ENCODE measurements at regions not wholly inside any gene's neighbourhood (a gene's known extent, or its start where the extent isn't known, plus 50 kb on each side); places are given as distances from the start of the nearest gene placed in this dataset.
"Not testable (repeated sequence)": the region's sequence is repeated elsewhere in the genome, so short reads cannot be mapped to it uniquely, and the experiment has no call there.

DNA sequence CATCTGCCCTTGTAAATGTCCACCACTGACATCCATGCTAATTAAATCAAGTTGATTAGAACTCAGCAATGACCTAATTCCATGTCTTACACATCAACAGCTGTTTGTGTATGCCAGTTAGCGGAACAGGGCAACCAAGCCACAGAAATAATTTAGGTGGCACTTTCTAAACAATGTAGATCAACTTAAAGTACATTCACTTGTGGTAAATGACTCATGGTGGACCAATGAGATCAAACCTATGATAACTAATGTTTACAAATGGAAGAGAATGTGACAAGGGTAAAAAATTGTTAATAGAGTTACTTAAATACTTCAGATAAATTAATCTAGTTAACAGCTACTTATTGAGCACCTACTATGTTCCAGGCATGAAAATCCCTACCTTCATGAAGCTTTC, 63.1 kb upstream of the ICA1 start:
- H3K4me3 ChIP-seq = no peak overlapping the region
- no peak overlapping the region for H3K27ac ChIP-seq
- no peaks in the 10 kb centered on the region for H3K36me3 ChIP-seq
- no peak for ATAC-seq
- intact Hi-C loops (cut with DNase I) = no loop called here
- 75% methylated on average over 1 of the region's 1 CpG for WGBS (ENCODE audit: insufficient coverage, low coverage, low lambda C conversion rate, missing lambda C conversion rate)
- no peaks in the 10 kb centered on the region for H3K4me1 ChIP-seq
- no peaks in the 10 kb centered on the region for H3K9me3 ChIP-seq
- DNase-seq = no peak
- TF ChIP-seq, protein P1, sequence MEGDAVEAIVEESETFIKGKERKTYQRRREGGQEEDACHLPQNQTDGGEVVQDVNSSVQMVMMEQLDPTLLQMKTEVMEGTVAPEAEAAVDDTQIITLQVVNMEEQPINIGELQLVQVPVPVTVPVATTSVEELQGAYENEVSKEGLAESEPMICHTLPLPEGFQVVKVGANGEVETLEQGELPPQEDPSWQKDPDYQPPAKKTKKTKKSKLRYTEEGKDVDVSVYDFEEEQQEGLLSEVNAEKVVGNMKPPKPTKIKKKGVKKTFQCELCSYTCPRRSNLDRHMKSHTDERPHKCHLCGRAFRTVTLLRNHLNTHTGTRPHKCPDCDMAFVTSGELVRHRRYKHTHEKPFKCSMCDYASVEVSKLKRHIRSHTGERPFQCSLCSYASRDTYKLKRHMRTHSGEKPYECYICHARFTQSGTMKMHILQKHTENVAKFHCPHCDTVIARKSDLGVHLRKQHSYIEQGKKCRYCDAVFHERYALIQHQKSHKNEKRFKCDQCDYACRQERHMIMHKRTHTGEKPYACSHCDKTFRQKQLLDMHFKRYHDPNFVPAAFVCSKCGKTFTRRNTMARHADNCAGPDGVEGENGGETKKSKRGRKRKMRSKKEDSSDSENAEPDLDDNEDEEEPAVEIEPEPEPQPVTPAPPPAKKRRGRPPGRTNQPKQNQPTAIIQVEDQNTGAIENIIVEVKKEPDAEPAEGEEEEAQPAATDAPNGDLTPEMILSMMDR (IDR thresholded peaks at IDR 0.05) = no peak
- no peak for TF ChIP-seq POLR2A (IDR thresholded peaks at IDR 0.05)
- no peaks in the 10 kb centered on the region for H3K27me3 ChIP-seq

DNA sequence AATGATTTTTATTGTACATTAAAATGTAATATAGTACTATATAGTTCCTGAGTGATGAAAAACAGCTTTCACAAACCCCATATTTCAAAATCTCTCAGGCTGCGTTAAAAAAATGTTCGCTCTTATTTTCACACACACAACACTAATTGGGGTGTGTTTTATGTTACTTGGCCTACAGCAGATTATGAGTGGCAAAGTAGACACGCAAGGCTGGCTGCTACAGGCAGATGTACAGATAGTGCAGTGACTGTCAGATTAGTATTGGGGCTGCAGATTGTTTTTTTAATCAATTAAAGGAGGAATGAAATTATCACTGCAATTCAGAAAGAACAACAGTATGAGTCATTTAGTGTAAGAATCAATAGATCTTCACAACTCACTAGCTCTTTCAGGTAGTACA, 65.2 kb upstream of the ICA1 start:
- 64% methylated on average over 3 of the region's 3 CpGs for WGBS (ENCODE audit: insufficient coverage, low coverage, low lambda C conversion rate, missing lambda C conversion rate)
- DNase-seq (no peak), ATAC-seq (no peak)
- Histone ChIP-seq H3K36me3 (no peaks in the 10 kb centered on the region), H3K4me1 (no peaks in the 10 kb centered on the region), H3K9me3 (no peaks in the 10 kb centered on the region), H3K27me3 (no peaks in the 10 kb centered on the region), H3K27ac (no peak overlapping the region), H3K4me3 (no peak overlapping the region)
- TF ChIP-seq POLR2A (IDR thresholded peaks at IDR 0.05) = no peak
- TF ChIP-seq, protein P1 (IDR thresholded peaks at IDR 0.05) = no peak
- intact Hi-C loops (cut with DNase I) = no loop called here

DNA sequence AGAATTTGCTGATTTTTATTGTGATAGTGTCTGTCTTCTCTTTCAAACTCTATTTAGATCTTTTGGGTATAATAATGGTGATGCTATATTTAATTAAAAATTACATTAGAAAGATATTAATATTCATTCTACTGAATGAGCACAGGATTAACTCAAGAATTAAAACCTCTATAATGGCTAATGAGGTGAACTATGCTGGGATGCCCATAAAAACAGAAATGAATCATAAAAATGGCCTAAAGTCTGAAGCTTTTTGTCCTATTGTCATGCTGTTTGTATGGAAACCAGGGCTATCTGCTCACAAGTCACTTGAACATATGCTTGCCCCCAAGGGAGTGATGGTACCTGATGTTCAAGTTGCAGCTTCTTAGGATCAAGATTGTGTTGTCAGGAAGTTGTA, 76.2 kb upstream of the ICA1 start:
- DNase-seq (no peak), ATAC-seq (no peak)
- TF ChIP-seq POLR2A (IDR thresholded peaks at IDR 0.05) = no peak
- TF ChIP-seq, protein P1 (IDR thresholded peaks at IDR 0.05) = no peak
- Histone ChIP-seq H3K4me3 (no peak overlapping the region), H3K36me3 (no peaks in the 10 kb centered on the region), H3K9me3 (no peaks in the 10 kb centered on the region), H3K4me1 (no peaks in the 10 kb centered on the region), H3K27ac (no peak overlapping the region), H3K27me3 (no peaks in the 10 kb centered on the region)
- intact Hi-C loops (cut with DNase I) = no loop called here

DNA sequence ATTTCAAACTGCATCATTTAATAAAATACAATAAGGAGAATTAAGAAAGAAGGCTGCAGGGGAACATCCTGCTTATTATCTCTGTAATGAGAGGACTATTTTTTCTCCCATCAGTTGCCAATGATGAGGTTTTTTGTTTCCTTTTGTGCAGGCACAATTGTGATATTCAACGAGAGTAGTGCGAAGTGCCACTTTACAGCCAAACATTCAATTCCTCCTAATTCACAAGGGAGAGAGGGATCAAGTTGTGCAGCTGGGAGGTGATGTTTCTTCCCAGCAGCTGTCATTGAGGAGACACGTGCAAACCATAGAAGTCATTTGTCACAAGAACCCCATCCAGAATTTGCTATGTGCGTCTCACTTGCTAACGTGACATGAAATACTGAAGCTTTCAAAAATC, 81.6 kb upstream of the ICA1 start:
- no peak for DNase-seq
- WGBS (ENCODE audit: insufficient coverage, low coverage, low lambda C conversion rate, missing lambda C conversion rate) = 50% methylated on average over 5 of the region's 5 CpGs
- H3K4me3 ChIP-seq = no peak overlapping the region
- no peak overlapping the region for H3K27ac ChIP-seq
- TF ChIP-seq, protein P1 (IDR thresholded peaks at IDR 0.05) = no peak
- TF ChIP-seq POLR2A (IDR thresholded peaks at IDR 0.05) = no peak
- H3K9me3 ChIP-seq = no peaks in the 10 kb centered on the region
- H3K4me1 ChIP-seq = no peaks in the 10 kb centered on the region
- no peaks in the 10 kb centered on the region for H3K27me3 ChIP-seq
- ATAC-seq = no peak
- intact Hi-C loops (cut with DNase I) = no loop called here
- H3K36me3 ChIP-seq = no peaks in the 10 kb centered on the region

DNA sequence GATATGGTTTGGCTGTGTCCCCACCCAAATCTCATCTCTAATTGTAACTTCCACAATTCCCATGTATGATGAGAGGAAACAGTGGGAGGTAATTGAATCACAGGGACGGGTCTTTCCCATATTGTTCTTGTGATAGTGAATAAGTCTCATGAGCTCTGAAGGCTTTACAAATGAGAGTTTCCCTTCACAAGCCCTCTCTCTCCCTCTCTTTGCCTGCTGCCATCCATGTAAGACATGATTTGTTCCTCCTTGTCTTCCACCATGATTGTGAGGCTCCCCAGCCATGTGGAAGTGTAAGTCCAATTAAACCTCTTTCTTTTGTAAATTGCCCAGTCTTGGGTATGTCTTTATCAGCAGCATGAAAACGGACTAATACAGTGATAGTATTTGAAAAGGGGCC, 85.4 kb upstream of the ICA1 start:
- DNase-seq; ATAC-seq; H3K27me3 ChIP-seq; H3K36me3 ChIP-seq; H3K9me3 ChIP-seq; H3K4me1 ChIP-seq; H3K4me3 ChIP-seq; H3K27ac ChIP-seq; intact Hi-C loops (cut with DNase I): not testable (repeated sequence)
- WGBS (ENCODE audit: insufficient coverage, low coverage, low lambda C conversion rate, missing lambda C conversion rate) = 35% methylated on average over 2 of the region's 2 CpGs

DNA sequence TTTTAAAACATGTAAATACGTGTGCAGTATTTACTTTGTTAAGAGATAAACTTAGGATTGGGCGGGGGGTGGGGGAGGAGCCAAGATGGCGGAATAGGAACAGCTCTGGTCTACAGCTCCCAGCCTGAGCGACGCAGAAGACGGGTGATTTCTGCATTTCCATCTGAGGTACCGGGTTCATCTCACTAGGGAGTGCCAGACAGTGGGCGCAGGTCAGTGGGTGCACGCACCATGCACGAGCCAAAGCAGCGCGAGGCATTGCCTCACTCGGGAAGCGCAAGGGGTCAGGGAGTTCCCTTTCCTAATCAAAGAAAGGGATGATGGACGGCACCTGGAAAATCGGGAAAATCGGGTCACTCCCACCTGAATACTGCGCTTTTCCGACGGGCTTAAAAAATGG, 81.8 kb upstream of the NXPH1 start:
- intact Hi-C loops (cut with DNase I); ATAC-seq; H3K4me1 ChIP-seq; H3K27ac ChIP-seq; H3K4me3 ChIP-seq; H3K27me3 ChIP-seq; H3K9me3 ChIP-seq; H3K36me3 ChIP-seq; DNase-seq: not testable (repeated sequence)
- WGBS (ENCODE audit: insufficient coverage, low coverage, low lambda C conversion rate, missing lambda C conversion rate) = 81% methylated on average over 7 of the region's 20 CpGs

All from right lobe of liver (tissue), 6 donors.